SU-DHL-6 (cell line): ENCODE measurements at regions not wholly inside any gene's neighbourhood (a gene's known extent, or its start where the extent isn't known, plus 50 kb on each side); places are given as distances from the start of the nearest gene placed in this dataset.

Experiments used
- CTCF ChIP-seq: fragments of 200-600 bp; sonication (generic); IDR thresholded peaks from one replicate; pipeline ENCODE4 v1.5.1; 2017; ENCODE audit warnings: antibody characterized with exemption, mild to moderate bottlenecking, low read length, moderate library complexity; ENCODE audit not compliant: insufficient read depth, poor library complexity, severe bottlenecking
- EZH2phosphoT487 ChIP-seq: fragments of 200-600 bp; sonication (generic), shearing (Covaris generic); conservative IDR thresholded peaks from 2 replicates; pipeline ENCODE4 v1.6.1; 2018; ENCODE audit warnings: mild to moderate bottlenecking, antibody characterized with exemption, low read length, moderate library complexity, mixed read lengths

- TF ChIP-seq CTCF = no peak
- TF ChIP-seq EZH2phosphoT487 = no peak
Observed at GRCh38 chr5:38184627-38185026, 73.7 kb upstream of the EGFLAM start.
